Mucosa of descending colon (tissue), 3 donors: ENCODE measurements at regions not wholly inside any gene's neighbourhood (a gene's known extent, or its start where the extent isn't known, plus 50 kb on each side); places are given as distances from the start of the nearest gene placed in this dataset.

Experiments
- ATAC-seq: fragments of 200-7000 bp; cut with Tn5 transposase; one replicate; pipeline ENCODE4 v1.9.1; 2020; ENCODE audit warnings: mild to moderate bottlenecking, moderate library complexity
- DNase-seq, 3 donors: peaks; one replicate each; pipeline ENCODE4 v3.0.0-alpha.2; 2020
- H3K36me3 ChIP-seq: fragments of 200-600 bp; one replicate; pipeline ENCODE4 v1.8.0; 2021; ENCODE audit warnings: low read depth, mild to moderate bottlenecking
- H3K4me1 ChIP-seq: fragments of 200-600 bp; one replicate; pipeline ENCODE4 v1.8.0; 2021; ENCODE audit warnings: low read depth, mild to moderate bottlenecking
- H3K4me3 ChIP-seq: fragments of 200-600 bp; one replicate; pipeline ENCODE4 v1.8.0; 2021; ENCODE audit warnings: mild to moderate bottlenecking
- H3K9me3 ChIP-seq: fragments of 200-600 bp; one replicate; pipeline ENCODE4 v1.8.0; 2021; ENCODE audit warnings: mild to moderate bottlenecking
- CTCF ChIP-seq: fragments of 200-600 bp; IDR thresholded peaks from one replicate; pipeline ENCODE4 v1.8.0; 2022; ENCODE audit warnings: antibody characterized with exemption, mild to moderate bottlenecking
- intact Hi-C, 2 donors: fragments of 100-400 bp; cut with DNase I in 1 of 2; cut with micrococcal nuclease in 1 of 2; formaldehyde crosslinking; loops; one replicate each; pipeline versions ENCODE4 v1.11.0 to v1.11.1; 2022; cut with DNase I, micrococcal nuclease
- donor health status: DM: no; HTN: no; CAD: no; lungs with moderate emphysema.
- donor health status: DM: no; HTN: no; CAD: no.
- donor health status: DM: no; HTN: yes; CAD: no.

- Histone ChIP-seq H3K36me3 (no peaks in the 10 kb centered on the region), H3K9me3 (no peaks in the 10 kb centered on the region), H3K4me3 (no peak overlapping the region), H3K4me1 (no peaks in the 10 kb centered on the region)
- DNase-seq: no peak
- ATAC-seq: no peak
- no peak for TF ChIP-seq CTCF
- intact Hi-C loops: no loop called here
These were observed 169.5 kb downstream of the S1PR1 start for GRCh38 chr1:101406271-101406670.

- TF ChIP-seq CTCF: no peak
- H3K9me3 ChIP-seq: no peaks in the 10 kb centered on the region
- ATAC-seq (no peak), DNase-seq (no peak)
- H3K4me3 ChIP-seq: no peak overlapping the region
- intact Hi-C loops: no loop called here
- H3K36me3 ChIP-seq: no peaks in the 10 kb centered on the region
- no peaks in the 10 kb centered on the region for H3K4me1 ChIP-seq
These were observed 169.9 kb downstream of the S1PR1 start for GRCh38 chr1:101406681-101407080.

GRCh38 chr1:101407505-101408211, 170.8 kb downstream of the S1PR1 start:
- no peaks in the 10 kb centered on the region for H3K4me1 ChIP-seq
- H3K9me3 ChIP-seq: no peaks in the 10 kb centered on the region
- intact Hi-C loops: no loop called here
- ATAC-seq (peak; percentile 39), DNase-seq (no peak)
- no peak overlapping the region for H3K4me3 ChIP-seq
- TF ChIP-seq CTCF: no peak
- no peaks in the 10 kb centered on the region for H3K36me3 ChIP-seq

GRCh38 chr1:101408212-101409042, 171.6 kb downstream of the S1PR1 start:
- H3K4me3 ChIP-seq: no peak overlapping the region
- H3K36me3 ChIP-seq: no peaks in the 10 kb centered on the region
- no peak for TF ChIP-seq CTCF
- intact Hi-C loops: no loop called here
- no peaks in the 10 kb centered on the region for H3K9me3 ChIP-seq
- H3K4me1 ChIP-seq: no peaks in the 10 kb centered on the region
- no peak for ATAC-seq
- DNase-seq: no peak

- intact Hi-C loops: no loop called here
- Histone ChIP-seq H3K4me1 (no peaks in the 10 kb centered on the region), H3K36me3 (no peaks in the 10 kb centered on the region), H3K9me3 (no peaks in the 10 kb centered on the region), H3K4me3 (no peak overlapping the region)
- DNase-seq (no peak), ATAC-seq (no peak)
- no peak for TF ChIP-seq CTCF
These were observed 172.3 kb downstream of the S1PR1 start for GRCh38 chr1:101409102-101409501.
